Nephron (organoid): ENCODE measurements at regions not wholly inside any gene's neighbourhood (a gene's known extent, or its start where the extent isn't known, plus 50 kb on each side); places are given as distances from the start of the nearest gene placed in this dataset.

Experiments used
- H3K27ac Mint-ChIP-seq, 3 experiments: 2 replicates each; pipeline ENCODE4 v1.8.0; 2020; ENCODE audit warnings: mixed read lengths in 3 of 3, mild to moderate bottlenecking in 2 of 3, moderate library complexity in 1 of 3
- H3K27me3 Mint-ChIP-seq: 2 replicates; pipeline ENCODE4 v1.8.0; 2021; ENCODE audit warnings: low read depth, mild to moderate bottlenecking, moderate library complexity, mixed read lengths
- H3K36me3 Mint-ChIP-seq: 2 replicates; pipeline ENCODE4 v1.8.0; 2020; ENCODE audit warnings: low read depth, mixed read lengths
- H3K4me1 Mint-ChIP-seq: 2 replicates; pipeline ENCODE4 v1.8.0; 2020; ENCODE audit warnings: mixed read lengths
- H3K4me3 Mint-ChIP-seq, 3 experiments: 2 replicates each; pipeline ENCODE4 v1.8.0; 2020; ENCODE audit warnings: mild to moderate bottlenecking in 3 of 3, mixed read lengths in 3 of 3, moderate library complexity in 2 of 3
- H3K9me3 Mint-ChIP-seq: 2 replicates; pipeline ENCODE4 v1.8.0; 2020; ENCODE audit warnings: mixed read lengths
- CTCF ChIP-seq, 3 experiments: fragments of 200-600 bp; sonication (generic); IDR thresholded peaks; one replicate each; pipeline ENCODE4 v1.5.0; 2021; ENCODE audit warnings: antibody characterized with exemption in 3 of 3; ENCODE audit not compliant: unreplicated experiment in 3 of 3

GRCh38 chr6:113405326-113406047 is 451.7 kb upstream of the MARCKS start:
- peak overlapping the region; percentile 85 to 98 (median 93) for H3K27ac Mint-ChIP-seq
- no peaks in the 10 kb centered on the region for H3K9me3 Mint-ChIP-seq
- H3K27me3 Mint-ChIP-seq, result no peaks in the 10 kb centered on the region
- TF ChIP-seq CTCF (IDR thresholded peaks at IDR 0.05; ENCODE audit: unreplicated experiment in 3 of 3), result no peak
- no peak overlapping the region for H3K4me3 Mint-ChIP-seq
- H3K36me3 Mint-ChIP-seq, result no peaks in the 10 kb centered on the region
- H3K4me1 Mint-ChIP-seq, result peaks cover 32% of the 10 kb centered on the region

GRCh38 chr6:113406048-113406695 is 451.0 kb upstream of the MARCKS start:
- no peaks in the 10 kb centered on the region for H3K9me3 Mint-ChIP-seq
- no peak overlapping the region for H3K4me3 Mint-ChIP-seq
- H3K4me1 Mint-ChIP-seq, result peaks cover 32% of the 10 kb centered on the region
- H3K27me3 Mint-ChIP-seq, result no peaks in the 10 kb centered on the region
- TF ChIP-seq CTCF (IDR thresholded peaks at IDR 0.05; ENCODE audit: unreplicated experiment in 3 of 3), result no peak
- no peaks in the 10 kb centered on the region for H3K36me3 Mint-ChIP-seq
- H3K27ac Mint-ChIP-seq, result peak overlapping the region; percentile 85 to 98 (median 93)

- Mint-ChIP-seq H3K36me3 (no peaks in the 10 kb centered on the region), H3K4me1 (peaks cover 15% of the 10 kb centered on the region), H3K4me3 (no peak overlapping the region), H3K27ac (peak overlapping the region in 1 of 3 experiments; percentile 29), H3K9me3 (no peaks in the 10 kb centered on the region), H3K27me3 (no peaks in the 10 kb centered on the region)
- TF ChIP-seq CTCF (IDR thresholded peaks at IDR 0.05; ENCODE audit: unreplicated experiment in 3 of 3), result no peak
These were observed 446.1 kb upstream of the MARCKS start for GRCh38 chr6:113411011-113411410.

- Mint-ChIP-seq H3K27ac (no peak overlapping the region), H3K4me1 (peaks cover 15% of the 10 kb centered on the region), H3K4me3 (no peak overlapping the region), H3K9me3 (no peaks in the 10 kb centered on the region), H3K27me3 (no peaks in the 10 kb centered on the region), H3K36me3 (no peaks in the 10 kb centered on the region)
- no peak for TF ChIP-seq CTCF (IDR thresholded peaks at IDR 0.05; ENCODE audit: unreplicated experiment in 3 of 3)
These were observed 444.4 kb upstream of the MARCKS start for GRCh38 chr6:113412589-113413357.

- H3K4me3 Mint-ChIP-seq, result no peak overlapping the region
- no peaks in the 10 kb centered on the region for H3K27me3 Mint-ChIP-seq
- peaks cover 15% of the 10 kb centered on the region for H3K4me1 Mint-ChIP-seq
- no peaks in the 10 kb centered on the region for H3K9me3 Mint-ChIP-seq
- peak overlapping the region; percentile 1 to 20 (median 12) for H3K27ac Mint-ChIP-seq
- peak in 1 of 3 experiments; percentile 22 for TF ChIP-seq CTCF (IDR thresholded peaks at IDR 0.05; ENCODE audit: unreplicated experiment in 3 of 3)
- H3K36me3 Mint-ChIP-seq, result no peaks in the 10 kb centered on the region
These were observed 442.6 kb upstream of the MARCKS start for GRCh38 chr6:113414511-113414910.
